IMR-90 (cell line): ENCODE measurements at regions not wholly inside any gene's neighbourhood (a gene's known extent, or its start where the extent isn't known, plus 50 kb on each side); places are given as distances from the start of the nearest gene placed in this dataset.
"Not testable (repeated sequence)": the region's sequence is repeated elsewhere in the genome, so short reads cannot be mapped to it uniquely, and the experiment has no call there.

Source experiments
- ATAC-seq: fragments of 200-7000 bp; cut with Tn5 transposase; 2 replicates; pipeline ENCODE4 v1.9.1; 2020; ENCODE audit warnings: low read depth, mild to moderate bottlenecking, moderate library complexity
- BruUV-seq: library from RNA; stranded (reverse); fragments of 400-500 nt; replicated peaks from 2 replicates; lab custom pipeline; 2021; lab: Mats Ljungman, UMichigan
- CTCF ChIA-PET: fragments of 300-600 bp; formaldehyde crosslinking; extraction: SDS; loops from one replicate; lab custom pipeline; 2021; ENCODE audit warnings: antibody characterized with exemption; lab: Yijun Ruan, JAX
- POLR2A ChIA-PET: fragments of 300-600 bp; sonication (Branson Sonifier 250); formaldehyde crosslinking; loops from one replicate; lab custom pipeline; 2022; ENCODE audit warnings: antibody characterized with exemption; ENCODE audit not compliant: unreplicated experiment; lab: Charles Lee
- DNase-seq: peaks from one replicate; pipeline ENCODE4 v3.0.0; 2013
- H2AFZ ChIP-seq: replicated peaks from 2 replicates; pipeline ENCODE3; 2013; ENCODE audit warnings: low read length, mild to moderate bottlenecking; ENCODE audit not compliant: poor library complexity
- H2AK5ac ChIP-seq: 2 replicates; pipeline ENCODE4 v1.6.1; 2013; ENCODE audit warnings: low read depth, low read length, inconsistent platforms
- H2AK9ac ChIP-seq: replicated peaks from 2 replicates; pipeline ENCODE3; 2013; ENCODE audit warnings: mild to moderate bottlenecking, low read depth, low read length, moderate library complexity; ENCODE audit not compliant: poor library complexity
- H2BK120ac ChIP-seq: 2 replicates; pipeline ENCODE4 v1.6.1; 2013; ENCODE audit warnings: low read depth, low read length, inconsistent platforms
- H2BK15ac ChIP-seq: 3 replicates; pipeline ENCODE4 v1.6.1; 2013; ENCODE audit warnings: low read depth, low read length, inconsistent platforms
- H2BK20ac ChIP-seq: 2 replicates; pipeline ENCODE4 v1.6.1; 2013; ENCODE audit warnings: low read depth, mild to moderate bottlenecking, inconsistent platforms, low read length, moderate library complexity
- H2BK5ac ChIP-seq: 2 replicates; pipeline ENCODE4 v1.6.1; 2013; ENCODE audit warnings: mild to moderate bottlenecking, low read depth, low read length, inconsistent platforms; ENCODE audit not compliant: poor library complexity, severe bottlenecking
- H3K14ac ChIP-seq: replicated peaks from 2 replicates; pipeline ENCODE4 v1.6.1; 2013; ENCODE audit warnings: low read depth, low read length, inconsistent platforms
- H3K18ac ChIP-seq: 2 replicates; pipeline ENCODE4 v1.6.1; 2013; ENCODE audit warnings: low read depth, low read length, control low read depth
- H3K23ac ChIP-seq: 2 replicates; pipeline ENCODE4 v1.6.1; 2013; ENCODE audit warnings: low read depth, low read length, inconsistent platforms
- H3K27ac ChIP-seq: 2 replicates; pipeline ENCODE4 v1.5.1; 2013; ENCODE audit warnings: mild to moderate bottlenecking, control low read depth, low read length; ENCODE audit not compliant: insufficient read depth
- H3K27me3 ChIP-seq: 2 replicates; pipeline ENCODE4 v1.6.1; 2013; ENCODE audit warnings: low read length; ENCODE audit not compliant: control insufficient read depth, insufficient read depth
- H3K36me3 ChIP-seq: 2 replicates; pipeline ENCODE4 v1.6.1; 2013; ENCODE audit warnings: low read length, mixed read lengths; ENCODE audit not compliant: control insufficient read depth, insufficient read depth
- H3K4ac ChIP-seq: 2 replicates; pipeline ENCODE4 v1.6.1; 2013; ENCODE audit warnings: low read depth, low read length, inconsistent platforms
- H3K4me1 ChIP-seq: 2 replicates; pipeline ENCODE4 v1.6.1; 2013; ENCODE audit warnings: low read length, mixed read lengths; ENCODE audit not compliant: control insufficient read depth, insufficient read depth
- H3K4me2 ChIP-seq: 2 replicates; pipeline ENCODE4 v1.6.1; 2013; ENCODE audit warnings: low read depth, mild to moderate bottlenecking, control low read depth, low read length, moderate library complexity
- H3K4me3 ChIP-seq: 2 replicates; pipeline ENCODE4 v1.5.1; 2013; ENCODE audit warnings: low read depth, mild to moderate bottlenecking, control low read depth, low read length, moderate library complexity; ENCODE audit not compliant: insufficient read depth
- H3K56ac ChIP-seq: 2 replicates; pipeline ENCODE4 v1.6.1; 2013; ENCODE audit warnings: low read length, inconsistent platforms; ENCODE audit not compliant: insufficient read depth; ENCODE audit errors: extremely low read depth
- H3K79me1 ChIP-seq, 2 experiments: 2 replicates each; pipeline ENCODE4 v1.6.1; 2013; ENCODE audit warnings: low read length in 2 of 2, inconsistent platforms in 1 of 2, low read depth in 1 of 2
- H3K9ac ChIP-seq: 2 replicates; pipeline ENCODE4 v1.6.1; 2013; ENCODE audit warnings: low read depth, low read length, control low read depth
- H3K9me1 ChIP-seq: 2 replicates; pipeline ENCODE4 v1.6.1; 2013; ENCODE audit warnings: low read length, inconsistent platforms; ENCODE audit not compliant: insufficient read depth
- H3K9me3 ChIP-seq: 2 replicates; pipeline ENCODE4 v1.6.1; 2013; ENCODE audit warnings: low read length; ENCODE audit not compliant: control insufficient read depth, insufficient read depth
- H4K20me1 ChIP-seq: 2 replicates; pipeline ENCODE4 v1.6.1; 2013; ENCODE audit warnings: low read length, inconsistent platforms; ENCODE audit not compliant: insufficient read depth
- H4K5ac ChIP-seq: 2 replicates; pipeline ENCODE4 v1.6.1; 2013; ENCODE audit warnings: mild to moderate bottlenecking, low read depth, low read length, control low read depth
- H4K8ac ChIP-seq, 2 experiments: 2 replicates each; pipeline ENCODE4 v1.6.1; 2013; ENCODE audit warnings: low read depth in 2 of 2, low read length in 2 of 2, control low read depth in 1 of 2, inconsistent platforms in 1 of 2
- H4K91ac ChIP-seq: 2 replicates; pipeline ENCODE4 v1.6.1; 2013; ENCODE audit warnings: low read depth, low read length, inconsistent platforms; ENCODE audit not compliant: insufficient read depth
- WGBS, 2 experiments: methylation state at CpG; one replicate each; pipeline versions ENCODE4 v1.1.5 to v1.1.7; 2013; ENCODE audit warnings: missing lambda C conversion rate in 2 of 2; ENCODE audit not compliant: insufficient read length in 1 of 2; ENCODE audit errors: extremely low coverage in 2 of 2; 5-methylcytosine and 5-hydroxymethylcytosine counted together
- dilution Hi-C: fragments of 300-500 bp; cut with HindIII; formaldehyde crosslinking; loops from one replicate; pipeline ENCODE4 v1.14.3; 2018; ENCODE audit warnings: low sequenced_read_pairs; ENCODE audit not compliant: unreplicated experiment
- in situ Hi-C: fragments of 300-500 bp; cut with MboI; formaldehyde crosslinking; loops from 3 replicates; pipeline ENCODE4 v1.14.3; 2019; ENCODE audit warnings: low sequenced_read_pairs, inconsistent platforms, mixed read lengths
- intact Hi-C: fragments of 100-400 bp; cut with micrococcal nuclease; formaldehyde crosslinking; loops from 2 replicates; pipeline ENCODE4 v1.10.0; 2022

- H3K9me1 ChIP-seq, dilution Hi-C loops, H4K20me1 ChIP-seq, ATAC-seq, POLR2A ChIA-PET, H3K4ac ChIP-seq, BruUV-seq, intact Hi-C loops, H2AFZ ChIP-seq, H2BK5ac ChIP-seq, DNase-seq, H3K79me1 ChIP-seq, H3K14ac ChIP-seq, H3K4me1 ChIP-seq, H3K9me3 ChIP-seq, H3K18ac ChIP-seq, H2AK9ac ChIP-seq, H3K56ac ChIP-seq, H4K91ac ChIP-seq, CTCF ChIA-PET, H2BK20ac ChIP-seq, H2BK120ac ChIP-seq, H3K9ac ChIP-seq, H3K36me3 ChIP-seq, H2BK15ac ChIP-seq, H3K23ac ChIP-seq, H4K8ac ChIP-seq, H2AK5ac ChIP-seq, H3K4me3 ChIP-seq, H3K4me2 ChIP-seq, H3K27ac ChIP-seq, H4K5ac ChIP-seq, in situ Hi-C loops, H3K27me3 ChIP-seq: not testable (repeated sequence)
- no CpG with 5 or more reads among the region's 5 CpGs for WGBS, 2 experiments
Measured at GRCh38 chr1:149246212-149246611, 142.9 kb upstream of the NBPF9 start.

DNA sequence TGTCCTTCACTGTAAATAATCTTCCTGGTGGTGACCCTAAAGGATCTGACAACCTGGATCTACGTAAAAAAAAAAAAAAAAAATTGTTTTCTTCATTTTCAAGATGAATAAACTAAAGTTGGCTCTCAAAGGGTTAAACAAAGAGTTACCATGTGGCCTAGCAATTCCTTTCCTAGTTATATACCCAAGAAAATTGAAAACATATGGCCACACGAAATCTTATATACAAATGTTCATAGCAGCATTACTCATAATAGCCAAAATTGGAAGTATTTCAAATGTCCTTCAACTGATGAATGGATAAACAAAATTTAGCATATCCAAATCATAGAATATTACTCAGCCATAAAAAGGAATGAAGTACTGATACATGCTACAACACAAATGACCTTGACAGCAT lies 145.3 kb upstream of the NBPF9 start:
- H3K9me1 ChIP-seq, H3K27ac ChIP-seq, dilution Hi-C loops, H2BK120ac ChIP-seq, intact Hi-C loops, H3K27me3 ChIP-seq, H3K4ac ChIP-seq, DNase-seq, H2BK15ac ChIP-seq, H3K9ac ChIP-seq, H2BK5ac ChIP-seq, H3K36me3 ChIP-seq, in situ Hi-C loops, H4K91ac ChIP-seq, H2BK20ac ChIP-seq, H4K5ac ChIP-seq, H3K14ac ChIP-seq, H3K23ac ChIP-seq, H3K56ac ChIP-seq, H2AK9ac ChIP-seq, H4K20me1 ChIP-seq, H3K9me3 ChIP-seq, H3K18ac ChIP-seq, H3K79me1 ChIP-seq, H3K4me2 ChIP-seq, H3K4me1 ChIP-seq, POLR2A ChIA-PET, H2AK5ac ChIP-seq, H2AFZ ChIP-seq, CTCF ChIA-PET, BruUV-seq, H3K4me3 ChIP-seq, H4K8ac ChIP-seq: not testable (repeated sequence)
- peak; percentile 59 for ATAC-seq
- WGBS, 2 experiments: no CpG with 5 or more reads among the region's 2 CpGs
